Hepatic stellate cell (primary cell): ENCODE measurements at regions not wholly inside any gene's neighbourhood (a gene's known extent, or its start where the extent isn't known, plus 50 kb on each side); places are given as distances from the start of the nearest gene placed in this dataset.

Source experiments
- DNase-seq: peaks from one replicate; pipeline ENCODE4 v3.0.0; 2011; ENCODE audit warnings: low spot score

DNA sequence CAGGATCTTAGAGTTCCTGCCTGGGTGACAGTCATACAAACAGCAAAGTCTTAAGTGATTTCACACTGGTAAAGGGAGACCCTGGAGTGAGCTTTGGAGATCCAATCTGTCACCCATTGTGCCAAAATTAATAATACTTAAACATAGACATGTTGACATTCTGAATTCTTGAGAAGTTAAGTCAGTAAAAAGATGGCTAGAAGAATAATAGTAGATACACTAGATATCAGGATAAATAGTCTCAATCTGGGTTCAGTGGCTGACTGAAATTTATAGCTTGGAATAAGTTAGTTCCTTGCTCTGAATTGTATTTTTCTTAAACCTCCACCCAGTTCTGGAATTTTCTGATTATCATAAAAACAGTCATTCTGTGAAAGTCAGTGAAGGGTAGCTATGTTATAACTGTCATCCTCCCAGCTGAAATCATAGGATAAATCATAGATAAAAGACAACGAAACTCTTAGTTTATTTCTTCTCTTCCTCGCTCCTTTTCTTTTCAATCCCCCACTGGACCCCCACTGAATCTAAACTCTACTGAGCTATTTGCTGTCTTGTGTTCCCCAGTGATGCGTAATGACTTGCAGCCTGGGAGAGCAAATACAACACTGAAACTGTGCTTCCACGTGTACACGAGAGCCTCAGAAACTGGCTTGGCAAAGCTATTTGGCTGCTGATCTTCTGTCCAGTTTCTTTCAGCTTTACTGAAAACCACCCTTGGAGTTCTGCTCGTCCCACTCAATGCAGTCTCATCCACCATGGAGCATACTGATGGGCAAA lies 175.4 kb upstream of the TP63 start:
- no peak for DNase-seq

DNA sequence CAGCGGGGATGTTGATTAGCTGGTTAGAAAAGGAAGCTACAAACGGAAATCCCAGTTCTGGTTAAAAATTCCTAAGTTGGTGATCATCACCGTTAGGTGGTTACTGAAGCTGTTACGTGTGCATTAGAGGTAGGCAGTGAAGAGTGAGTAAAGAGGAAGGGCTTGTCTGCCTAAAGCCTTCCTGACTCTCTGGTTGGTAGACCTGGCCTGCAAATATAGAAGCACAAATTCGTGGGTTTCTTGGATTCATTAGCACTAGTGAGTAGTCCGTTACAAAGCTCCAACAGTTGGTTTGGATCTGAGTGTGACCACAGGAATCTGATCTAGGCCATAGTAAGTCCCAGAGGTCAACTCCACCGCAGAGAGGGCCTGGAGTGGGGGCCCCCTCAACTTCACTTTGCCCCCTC lies 174.0 kb upstream of the TP63 start:
- no peak for DNase-seq

DNA sequence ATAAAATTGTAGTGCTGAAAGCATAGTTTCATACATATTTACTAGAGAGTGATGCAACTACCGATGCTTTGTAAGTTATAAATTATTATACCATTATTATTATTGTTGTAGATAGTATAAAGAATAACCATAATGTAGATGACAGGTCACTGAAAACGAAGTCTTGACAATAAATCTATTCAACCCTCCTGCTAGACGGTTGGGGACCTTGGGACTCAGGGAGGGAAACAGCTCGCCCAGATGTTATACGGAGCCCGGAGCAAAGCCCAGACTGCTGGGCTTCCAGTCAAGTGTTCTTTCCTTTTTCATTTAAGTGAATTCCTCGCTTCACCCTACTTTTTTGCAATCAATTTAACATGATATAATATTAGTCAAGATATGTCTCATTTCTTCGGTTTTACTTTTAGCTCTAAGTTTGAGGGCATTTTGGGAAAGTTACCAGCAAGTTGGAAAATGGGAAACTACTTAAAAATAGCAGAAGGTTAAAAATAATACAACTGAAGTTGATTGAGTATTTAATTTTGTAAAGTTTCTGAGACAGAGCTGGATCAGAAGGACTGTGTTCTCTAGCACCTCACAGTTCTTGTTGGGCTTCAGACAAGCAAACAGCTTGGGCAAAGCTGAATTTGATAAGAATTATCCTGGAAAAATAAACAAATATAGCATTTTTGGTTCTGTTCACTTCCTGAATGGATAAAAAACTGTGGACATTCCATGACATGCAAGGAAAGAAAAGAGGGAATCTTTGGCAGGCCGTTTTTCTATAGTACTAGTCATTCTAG lies 173.4 kb upstream of the TP63 start:
- no peak for DNase-seq

DNA sequence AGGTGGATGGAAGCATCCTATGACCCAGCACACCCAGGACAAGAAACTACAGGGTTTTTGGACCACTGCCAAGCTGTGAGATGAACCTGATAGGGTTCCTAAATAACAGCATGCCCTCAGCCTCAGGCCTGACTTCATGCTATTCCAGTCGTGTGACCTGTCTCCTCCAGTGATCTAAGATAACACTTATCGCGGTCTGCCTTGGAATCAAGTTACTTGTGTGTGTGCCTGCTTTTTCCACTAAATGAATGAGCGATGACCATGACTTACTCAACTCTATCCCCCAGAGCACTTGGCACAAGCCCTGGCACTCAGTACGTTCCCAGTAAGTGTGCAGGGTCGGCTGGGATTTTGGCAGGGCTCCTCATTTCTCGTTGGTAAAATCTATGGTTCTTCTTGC lies 172.7 kb upstream of the TP63 start:
- DNase-seq: no peak

DNA sequence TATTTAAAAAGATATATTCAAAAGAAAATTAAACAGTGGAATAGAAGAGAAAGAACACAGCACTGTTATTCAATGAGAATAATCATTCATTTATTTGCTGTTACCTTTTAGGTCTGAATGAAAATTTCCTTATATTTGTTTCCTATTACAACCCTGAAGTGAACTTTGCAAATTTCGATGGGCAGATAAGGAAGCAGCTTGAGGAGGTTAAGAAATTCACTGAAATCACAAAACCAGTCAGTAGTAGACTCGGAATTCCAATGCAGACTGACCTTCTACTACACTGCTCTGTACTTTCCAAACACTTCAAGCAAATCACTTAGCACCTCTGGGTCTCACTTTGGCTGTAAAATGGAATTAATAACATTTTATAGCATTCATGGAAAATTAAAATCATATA lies 172.0 kb upstream of the TP63 start:
- DNase-seq: no peak

DNA sequence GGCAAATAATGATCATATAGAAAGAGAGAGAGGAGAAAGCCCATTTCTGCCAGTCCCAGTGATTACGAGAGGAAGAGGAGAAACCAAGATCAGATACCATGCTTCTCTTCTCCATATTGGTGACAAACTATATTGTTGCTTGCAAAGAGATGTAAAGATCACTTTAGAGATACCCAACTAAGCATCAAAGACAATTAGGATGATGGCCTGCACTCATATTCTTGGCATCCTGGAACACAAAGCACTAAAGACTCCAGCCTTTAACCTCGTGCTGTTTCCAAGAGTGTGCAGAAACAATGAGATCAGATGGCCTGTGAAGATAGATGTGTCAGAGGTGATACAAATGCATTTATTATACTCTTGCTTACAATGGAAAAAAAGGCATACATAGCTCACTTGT lies 170.7 kb upstream of the TP63 start:
- no peak for DNase-seq

DNA sequence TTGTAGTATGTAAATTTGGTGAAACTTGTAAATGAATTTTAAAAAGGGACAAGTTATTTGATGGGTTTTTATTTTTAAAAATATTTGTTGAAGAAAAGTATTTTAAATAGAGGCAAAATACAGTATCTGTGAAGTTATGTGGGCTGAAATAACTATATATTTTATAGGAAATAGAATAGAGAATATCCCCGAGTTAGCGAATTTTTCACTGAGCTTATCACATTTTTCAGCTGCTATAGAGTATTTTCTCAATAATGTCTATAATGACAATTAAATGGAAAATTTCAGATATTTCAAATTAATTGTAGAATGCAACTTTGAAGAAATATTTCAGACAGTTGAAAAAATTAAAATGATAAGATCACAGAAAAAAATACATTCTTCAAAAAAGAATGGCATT lies 166.4 kb upstream of the TP63 start:
- no peak for DNase-seq

DNA sequence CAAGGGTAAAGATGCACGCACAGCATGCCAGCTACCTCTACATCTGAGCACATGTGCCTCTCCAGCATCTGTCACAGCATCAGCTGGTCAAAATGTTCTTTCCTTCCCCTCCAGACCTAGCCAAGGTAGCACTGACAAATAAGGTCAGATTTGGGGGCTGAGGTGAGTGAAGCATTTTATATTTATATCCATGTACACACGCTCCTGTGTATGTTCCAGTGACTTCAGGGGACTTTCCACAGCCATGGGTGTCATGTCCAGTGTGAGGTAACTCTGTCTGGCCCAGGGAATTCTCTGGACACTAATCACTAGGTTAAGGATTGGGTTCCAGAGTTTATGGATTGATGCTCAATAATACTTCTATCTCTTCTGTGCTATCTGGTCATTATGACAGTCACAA lies 165.2 kb upstream of the TP63 start:
- DNase-seq: no peak

DNA sequence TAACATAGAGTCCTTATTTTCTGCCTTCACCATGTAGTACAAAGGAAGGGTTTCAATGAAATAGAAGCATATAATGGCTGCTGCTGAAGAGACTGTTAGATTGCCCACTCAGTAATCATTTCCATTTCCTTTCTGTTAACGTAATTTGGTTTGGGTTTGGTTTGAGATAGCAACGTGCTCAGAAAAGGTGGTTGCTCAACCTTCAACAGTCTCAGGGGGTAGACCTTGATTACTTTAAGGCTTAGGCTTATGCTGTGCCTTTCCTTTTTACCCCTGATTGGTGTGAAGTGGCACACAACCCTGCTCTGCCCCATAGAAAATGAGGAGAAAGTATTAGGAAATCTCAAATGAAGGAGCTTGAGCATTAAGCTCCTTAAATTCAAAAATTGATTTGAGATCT lies 163.7 kb upstream of the TP63 start:
- DNase-seq: no peak

DNA sequence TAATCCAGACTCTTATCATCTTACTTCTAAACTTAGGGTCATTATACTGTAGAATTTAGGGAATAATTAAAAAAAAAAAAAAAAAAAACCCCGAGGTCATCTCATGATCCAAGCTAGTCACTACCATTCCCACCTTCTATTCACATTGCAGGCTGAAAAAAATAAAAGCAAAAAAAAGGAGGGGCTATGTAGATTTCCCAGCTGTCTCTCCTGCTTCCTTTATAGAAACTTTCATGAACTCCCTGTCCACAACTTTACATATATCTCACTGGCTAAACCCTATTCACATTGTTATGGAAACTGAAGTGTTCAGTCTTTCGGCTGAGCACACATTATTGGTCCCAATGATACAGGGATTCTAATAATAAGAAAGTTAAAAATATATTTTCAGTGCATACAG lies 156.2 kb upstream of the TP63 start:
- DNase-seq: no peak

DNA sequence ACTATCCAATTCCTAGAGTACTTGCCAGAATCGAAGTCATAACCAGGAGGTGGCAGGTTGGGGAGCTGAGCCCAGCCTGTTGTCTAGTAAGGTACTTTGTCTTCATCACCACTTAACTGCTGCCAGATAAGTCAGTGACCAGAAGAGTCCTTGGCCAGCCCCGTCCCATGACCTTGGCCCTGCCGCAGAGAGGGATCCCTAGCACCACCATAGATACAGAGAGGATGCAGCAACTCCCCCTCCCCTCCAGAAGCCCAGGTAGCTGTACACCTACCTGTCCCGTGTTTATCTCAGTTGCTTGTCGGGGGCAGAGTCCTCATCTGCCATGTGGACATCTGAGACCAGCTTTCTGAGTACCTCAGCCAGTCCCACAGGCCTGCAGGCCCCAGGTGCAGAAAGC lies 153.6 kb upstream of the TP63 start:
- no peak for DNase-seq

DNA sequence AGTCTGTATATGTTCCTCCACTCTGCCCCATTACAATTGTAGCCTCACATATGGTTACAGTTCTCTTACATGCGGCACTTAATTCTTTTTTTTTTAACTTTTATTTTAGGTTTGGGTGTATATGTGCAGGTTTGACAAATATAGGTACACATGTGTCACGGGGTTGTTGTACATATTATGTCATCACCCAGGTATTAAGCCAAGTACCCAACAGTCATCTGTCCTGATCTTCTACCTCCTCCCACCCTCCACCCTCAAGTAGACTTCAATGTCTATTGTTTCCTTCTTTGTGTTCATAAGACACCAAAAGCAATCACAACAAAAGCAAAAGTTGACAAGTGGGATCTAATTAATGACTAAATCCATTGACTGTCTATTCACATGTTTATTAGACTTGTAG lies 144.6 kb upstream of the TP63 start:
- DNase-seq: no peak

DNA sequence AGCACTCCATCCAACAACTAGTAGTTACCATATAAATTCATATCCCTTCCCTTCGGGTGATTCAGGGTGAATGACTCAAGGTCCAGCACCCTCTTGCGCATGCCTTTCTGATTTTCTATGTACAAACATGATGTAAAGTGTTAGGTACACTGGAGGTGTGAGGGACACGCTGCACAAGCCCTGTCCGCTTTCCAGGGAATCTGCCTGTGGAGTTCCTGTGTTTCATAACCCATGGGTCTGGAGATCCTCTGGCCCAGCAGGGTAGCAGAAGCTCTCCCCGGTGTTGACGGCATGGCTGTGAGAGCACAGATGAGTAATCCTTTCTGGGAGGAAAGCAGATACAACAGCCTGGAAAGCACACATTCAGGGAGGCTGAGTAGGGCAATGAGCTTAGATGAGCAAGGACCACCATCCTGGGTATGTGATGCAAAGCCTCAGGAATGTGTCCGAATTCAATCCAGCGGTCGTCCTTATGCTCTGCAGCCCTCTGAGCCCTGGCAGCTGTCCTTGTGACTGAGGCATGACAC lies 142.9 kb upstream of the TP63 start:
- DNase-seq: no peak

DNA sequence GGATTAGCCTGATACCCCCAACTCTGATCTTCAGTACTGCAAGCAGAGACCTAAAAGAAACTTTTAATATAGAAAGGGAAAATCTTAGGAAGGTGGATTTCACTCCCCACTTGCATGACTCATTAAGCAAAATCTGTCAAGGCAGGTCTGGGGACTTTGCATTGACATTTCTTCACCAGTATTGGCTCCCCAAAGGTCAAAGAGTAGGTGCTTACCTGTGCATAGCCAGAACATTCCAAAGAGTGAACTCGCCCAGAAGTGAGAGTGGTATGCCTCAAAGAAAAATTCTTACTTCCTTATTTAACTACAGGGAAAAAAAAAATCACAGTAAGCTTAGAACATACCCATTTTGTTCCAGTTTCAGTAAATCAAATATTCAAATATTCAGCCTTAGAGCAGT lies 140.9 kb upstream of the TP63 start:
- DNase-seq: no peak

DNA sequence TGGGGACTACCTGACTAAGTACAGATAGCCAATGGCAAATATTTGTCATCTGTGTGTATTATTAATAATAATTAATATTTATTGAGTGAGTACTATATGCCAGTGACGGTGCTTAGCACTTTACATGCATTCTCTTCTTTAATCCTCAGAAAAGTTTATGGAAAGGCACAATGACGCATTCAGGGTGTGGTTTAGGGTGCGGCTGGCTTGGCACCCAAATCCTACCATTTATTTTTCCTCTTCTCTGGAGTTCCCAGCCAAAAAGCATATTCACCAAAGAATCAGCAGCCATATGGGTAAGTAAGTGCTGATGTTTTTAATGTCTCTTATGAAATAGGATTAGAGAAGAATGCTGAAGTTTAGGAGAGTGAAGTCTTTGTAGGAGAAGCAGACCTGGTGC lies 140.4 kb upstream of the TP63 start:
- DNase-seq: no peak

DNA sequence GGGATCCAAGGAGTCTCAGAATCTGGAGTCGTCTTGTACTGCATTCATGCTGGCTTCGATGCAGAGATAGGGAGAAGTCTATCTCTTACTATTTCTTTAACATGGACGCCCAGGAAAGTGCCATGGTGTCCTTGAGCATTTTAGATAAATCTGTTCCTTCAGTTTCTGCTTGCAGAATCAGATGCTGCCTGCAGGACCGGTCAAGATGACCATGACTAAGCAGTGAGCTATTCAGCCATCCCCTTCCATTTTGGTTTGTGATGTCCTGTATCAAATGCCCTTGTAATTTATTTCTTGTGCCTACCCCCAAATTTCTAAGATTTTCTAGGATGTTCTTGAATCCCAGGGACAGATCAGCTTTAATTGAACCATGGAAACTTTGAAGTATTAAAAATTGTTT lies 139.4 kb upstream of the TP63 start:
- DNase-seq: no peak

DNA sequence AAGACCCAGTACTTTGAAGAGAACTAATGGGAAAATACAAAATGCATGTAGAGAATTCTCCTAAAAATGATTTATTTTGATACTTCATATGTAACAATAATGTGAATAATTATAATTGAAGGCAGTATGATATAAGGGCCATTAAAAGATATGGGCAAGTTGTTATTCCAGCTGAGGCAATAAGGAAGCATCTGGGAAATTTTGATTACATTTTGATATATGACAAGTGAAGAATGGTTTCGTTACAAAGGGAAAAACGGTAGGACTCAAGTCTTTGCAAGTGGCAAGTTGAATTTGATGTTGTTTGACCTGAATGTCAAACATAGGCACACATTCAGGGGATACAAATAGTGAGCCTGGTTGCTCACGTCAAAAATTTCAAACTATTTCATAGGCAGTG lies 137.9 kb upstream of the TP63 start:
- DNase-seq: no peak

DNA sequence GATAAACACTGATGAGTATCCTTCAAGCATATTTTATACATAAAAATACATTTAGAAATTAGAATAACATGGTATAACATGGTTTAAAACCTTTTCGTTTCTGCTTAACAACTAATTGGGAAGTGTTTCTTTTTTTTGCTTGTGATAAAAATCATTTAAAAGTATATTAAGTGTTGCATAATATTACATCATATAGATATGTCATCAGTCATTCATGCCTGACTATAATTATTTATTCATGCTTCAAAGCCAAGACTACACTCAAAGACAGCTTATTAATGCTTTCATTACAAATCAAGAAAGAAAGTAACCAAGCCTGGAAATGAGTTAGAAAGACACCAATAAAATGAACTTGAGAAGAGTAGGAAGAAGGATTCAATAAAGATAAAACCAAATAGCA lies 136.6 kb upstream of the TP63 start:
- no peak for DNase-seq

DNA sequence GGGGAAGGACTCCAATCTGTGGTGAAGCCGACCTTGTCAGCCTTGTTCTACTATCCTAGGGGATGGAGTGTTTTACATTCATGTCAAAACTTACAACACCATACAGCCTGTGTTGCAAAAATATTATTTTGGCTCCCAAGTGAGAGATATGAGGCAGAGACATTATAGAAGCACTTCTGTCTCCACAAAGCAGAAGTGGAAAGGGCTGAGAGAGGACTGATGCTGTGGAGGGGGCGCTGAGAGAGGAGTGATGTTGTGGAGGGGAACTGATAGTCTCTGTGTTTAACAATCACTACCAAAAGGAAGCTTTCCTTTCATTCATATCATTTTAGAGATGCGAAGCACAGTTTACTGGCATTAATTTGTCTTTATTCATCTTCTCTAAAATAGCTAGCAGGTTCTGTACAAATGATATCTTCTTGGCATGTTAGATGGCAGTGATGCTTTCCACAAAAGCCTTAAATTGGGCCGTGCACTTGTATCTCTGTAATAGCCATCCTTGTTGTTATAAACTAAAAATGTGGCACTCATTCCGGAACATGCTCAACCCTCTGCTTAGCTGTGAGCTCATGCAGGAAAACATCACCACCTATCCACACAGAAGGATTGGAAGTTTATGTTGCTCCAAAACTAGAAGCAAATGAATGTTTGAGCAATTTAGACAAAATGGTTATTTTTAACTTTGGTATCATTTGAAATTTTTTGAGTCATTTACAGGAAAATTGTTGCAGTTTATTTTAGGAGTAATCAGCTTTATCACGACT lies 134.6 kb upstream of the TP63 start:
- no peak for DNase-seq

DNA sequence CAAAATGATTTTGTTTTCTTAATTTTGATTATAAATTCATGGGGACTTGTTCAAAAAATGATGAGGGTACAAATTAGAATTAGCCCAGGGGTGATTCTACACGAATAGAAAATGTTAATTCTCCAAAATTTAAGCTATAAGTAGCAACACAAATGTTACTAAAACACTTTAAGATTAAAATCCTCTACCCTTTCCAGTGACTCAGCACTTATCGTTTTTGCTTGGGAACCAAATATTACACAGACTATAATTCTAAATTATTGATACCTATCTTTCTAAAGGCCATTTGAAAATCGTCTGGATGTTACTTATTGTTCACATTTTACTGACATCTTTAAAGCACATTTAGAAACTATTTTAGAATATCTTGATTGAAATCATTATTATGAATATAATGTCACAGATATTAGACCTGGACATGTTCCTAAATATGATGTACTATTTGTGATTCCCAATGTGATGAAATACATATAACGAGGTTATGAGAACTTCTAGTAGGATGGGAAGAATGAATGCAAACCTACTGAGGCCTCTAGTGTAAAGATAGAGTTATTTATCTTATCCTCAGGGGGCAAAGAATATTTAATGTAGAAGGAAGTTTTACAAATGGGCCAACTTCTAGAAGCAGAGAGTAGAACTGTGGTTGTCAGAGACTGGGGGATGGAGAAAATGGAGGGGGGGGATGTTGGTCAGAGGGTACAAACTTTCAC lies 132.0 kb upstream of the TP63 start:
- DNase-seq: no peak

DNA sequence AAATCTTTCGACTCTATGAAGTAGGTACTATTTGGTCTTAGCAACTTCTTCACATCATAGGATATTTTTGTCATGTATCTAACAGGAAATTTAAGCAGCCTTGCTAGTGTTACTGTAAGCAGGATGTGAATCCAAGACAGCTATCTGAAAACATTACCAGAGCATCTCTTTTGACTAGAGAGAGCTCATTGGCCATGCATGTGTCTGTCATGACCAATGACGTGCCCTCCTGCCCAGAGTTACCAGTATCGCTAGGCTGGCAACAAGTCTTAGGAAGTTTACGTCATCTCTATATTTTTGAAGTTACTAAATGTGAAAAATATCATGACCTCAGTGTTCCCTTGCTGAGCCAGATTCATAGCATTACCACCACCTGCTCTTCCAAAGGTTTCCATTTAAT lies 130.9 kb upstream of the TP63 start:
- DNase-seq: no peak

DNA sequence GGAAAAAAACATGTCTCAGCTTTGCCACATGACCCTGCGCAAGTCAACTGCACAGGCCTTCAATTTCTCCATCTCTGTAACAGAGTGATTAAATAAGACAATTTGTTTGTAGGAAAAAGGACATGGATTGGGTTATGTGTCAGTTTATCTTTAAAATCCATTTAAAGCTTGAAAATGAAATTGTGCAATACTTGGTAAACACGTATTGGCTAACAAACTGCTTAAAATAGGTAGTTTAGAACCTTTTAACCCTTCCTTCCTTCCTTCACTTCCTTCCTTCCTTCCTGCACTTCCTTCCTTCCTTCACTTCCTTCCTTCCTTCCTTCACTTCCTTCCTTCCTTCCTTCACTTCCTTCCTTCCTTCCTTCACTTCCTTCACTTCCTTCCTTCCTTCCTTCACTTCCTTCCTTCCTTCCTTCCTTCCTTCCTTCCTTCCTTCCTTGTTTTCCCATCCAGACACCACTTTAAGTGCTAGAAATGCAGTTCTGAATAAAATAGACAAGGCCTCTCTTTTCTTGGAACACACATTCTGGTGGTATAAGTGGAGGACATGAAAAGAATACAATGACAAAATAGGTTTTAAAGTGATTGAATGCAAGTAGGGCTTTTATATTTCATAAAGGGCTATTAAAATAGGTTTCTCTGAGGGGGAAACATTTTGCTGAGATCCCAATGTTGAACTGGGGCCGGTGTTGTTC lies 130.2 kb upstream of the TP63 start:
- DNase-seq: no peak
